Stimulated activated CD4-positive, alpha-beta T cell treated with anti-CD3 and anti-CD28 coated beads, Interleukin-1b, Interleukin-23, amount 100 ng/mL, for 24 hours (primary cell): ENCODE measurements at regions not wholly inside any gene's neighbourhood (a gene's known extent, or its start where the extent isn't known, plus 50 kb on each side); places are given as distances from the start of the nearest gene placed in this dataset.
"Not testable (repeated sequence)": the region's sequence is repeated elsewhere in the genome, so short reads cannot be mapped to it uniquely, and the experiment has no call there.

Source experiments
- DNase-seq, 4 experiments: peaks; one replicate each; pipeline ENCODE4 v3.0.0-alpha.2; 2020; ENCODE audit warnings: low read depth in 4 of 4, low spot score in 1 of 4

GRCh38 chr2:128642316-128642715 is 323.6 kb upstream of the HS6ST1 start:
- DNase-seq = no peak

GRCh38 chr2:128642821-128643220 is 324.2 kb upstream of the HS6ST1 start:
- no peak for DNase-seq

GRCh38 chr2:128643221-128644065 is 324.8 kb upstream of the HS6ST1 start:
- DNase-seq = no peak

GRCh38 chr2:128644156-128644555 is 325.5 kb upstream of the HS6ST1 start:
- DNase-seq = no peak

- no peak for DNase-seq
These were observed 326.1 kb upstream of the HS6ST1 start for GRCh38 chr2:128644718-128645256.

- no peak for DNase-seq
These were observed 327.0 kb upstream of the HS6ST1 start for GRCh38 chr2:128645631-128646030.

GRCh38 chr2:128646091-128646490 is 327.4 kb upstream of the HS6ST1 start:
- no peak for DNase-seq

GRCh38 chr2:128646691-128647090 is 328.0 kb upstream of the HS6ST1 start:
- DNase-seq = no peak

GRCh38 chr2:128651000-128651399 is 332.3 kb upstream of the HS6ST1 start:
- no peak for DNase-seq

GRCh38 chr2:128654408-128654807 is 335.7 kb upstream of the HS6ST1 start:
- DNase-seq = no peak

GRCh38 chr2:128660836-128661235 is 342.2 kb upstream of the HS6ST1 start:
- DNase-seq = no peak

- no peak for DNase-seq
These were observed 342.6 kb upstream of the HS6ST1 start for GRCh38 chr2:128661311-128661710.

- no peak for DNase-seq
These were observed 343.4 kb upstream of the HS6ST1 start for GRCh38 chr2:128662051-128662471.

GRCh38 chr2:128663371-128664050 is 344.8 kb upstream of the HS6ST1 start:
- DNase-seq = no peak

GRCh38 chr2:128664499-128664971 is 345.9 kb upstream of the HS6ST1 start:
- no peak for DNase-seq

GRCh38 chr2:128665113-128665512 is 346.4 kb upstream of the HS6ST1 start:
- no peak for DNase-seq

- no peak for DNase-seq
These were observed 347.9 kb upstream of the HS6ST1 start for GRCh38 chr2:128666596-128666995.

- DNase-seq = no peak
These were observed 348.7 kb upstream of the HS6ST1 start for GRCh38 chr2:128667391-128667790.

GRCh38 chr2:128668946-128669345 is 350.3 kb upstream of the HS6ST1 start:
- no peak for DNase-seq

GRCh38 chr2:128670066-128670465 is 351.4 kb upstream of the HS6ST1 start:
- DNase-seq = no peak

GRCh38 chr2:128671981-128672757 is 353.5 kb upstream of the HS6ST1 start:
- not testable (repeated sequence) for DNase-seq
